T-helper 2 cell (primary cell): ENCODE measurements at regions not wholly inside any gene's neighbourhood (a gene's known extent, or its start where the extent isn't known, plus 50 kb on each side); places are given as distances from the start of the nearest gene placed in this dataset.

Experiments used
- DNase-seq, 5 experiments: peaks; one replicate each; pipeline versions ENCODE4 v3.0.0 to v3.0.0-alpha.2; 2012 to 2022

GRCh38 chrX:78213331-78213730, 73.9 kb upstream of the TAF9B start:
- no peak for DNase-seq

DNA sequence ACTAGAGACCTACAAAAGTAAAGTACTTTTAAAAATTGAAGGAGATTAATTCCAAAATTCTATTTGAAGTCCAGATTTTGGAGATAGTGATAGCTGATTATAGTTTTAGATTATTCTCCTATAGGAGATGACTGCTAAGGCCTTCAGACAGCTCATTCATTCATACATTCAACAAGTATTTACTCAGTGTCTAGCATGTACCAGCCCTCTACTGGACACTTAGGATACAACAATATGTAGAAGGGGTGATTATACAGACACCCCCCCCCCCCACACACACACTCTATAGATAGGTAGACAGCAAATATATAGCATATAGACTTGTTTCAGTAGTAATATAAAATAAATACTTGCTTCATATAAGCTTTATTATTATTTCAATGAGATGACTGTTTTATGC, 60.4 kb upstream of the TAF9B start:
- DNase-seq = peak in 1 of 5 experiments; percentile 49
